ENCODE measurements at regions not wholly inside any gene's neighbourhood (a gene's known extent, or its start where the extent isn't known, plus 50 kb on each side); places are given as distances from the start of the nearest gene placed in this dataset.
"Not testable (repeated sequence)": the region's sequence is repeated elsewhere in the genome, so short reads cannot be mapped to it uniquely, and the experiment has no call there.

- H3K9me3 ChIP-seq (ENCODE audit: control insufficient read depth in 2 of 2, low read length in 2 of 2); H3K9ac ChIP-seq (ENCODE audit: low read depth in 1 of 2, low read length in 2 of 2); H3K27ac ChIP-seq (ENCODE audit: low read depth in 2 of 2, low read length in 2 of 2); H3K36me3 ChIP-seq (ENCODE audit: control insufficient read depth in 2 of 2, insufficient read depth in 2 of 2, low read length in 2 of 2); H3K4me3 ChIP-seq (ENCODE audit: low read length in 2 of 2); H3K4me1 ChIP-seq (ENCODE audit: control insufficient read depth in 2 of 2, insufficient read depth in 2 of 2, low read length in 2 of 2); H3K27me3 ChIP-seq (ENCODE audit: control insufficient read depth in 2 of 2, insufficient read depth in 2 of 2, low read length in 2 of 2): not testable (repeated sequence)
Observed at GRCh38 chr12:42012501-42012900, 132.2 kb downstream of the GXYLT1 start.

- Histone ChIP-seq H3K9me3 (ENCODE audit: control insufficient read depth in 2 of 2, low read length in 2 of 2) (no peaks in the 10 kb centered on the region), H3K36me3 (ENCODE audit: control insufficient read depth in 2 of 2, insufficient read depth in 2 of 2, low read length in 2 of 2) (no peaks in the 10 kb centered on the region), H3K4me1 (ENCODE audit: control insufficient read depth in 2 of 2, insufficient read depth in 2 of 2, low read length in 2 of 2) (no peaks in the 10 kb centered on the region), H3K27me3 (ENCODE audit: control insufficient read depth in 2 of 2, insufficient read depth in 2 of 2, low read length in 2 of 2) (no peaks in the 10 kb centered on the region), H3K27ac (ENCODE audit: low read depth in 2 of 2, low read length in 2 of 2) (no peak overlapping the region), H3K4me3 (ENCODE audit: low read length in 2 of 2) (no peak overlapping the region), H3K9ac (ENCODE audit: low read depth in 1 of 2, low read length in 2 of 2) (no peak overlapping the region)
Observed at GRCh38 chr12:42010715-42011114, 134.0 kb downstream of the GXYLT1 start.

GRCh38 chr12:42010257-42010656 is 134.4 kb downstream of the GXYLT1 start:
- H3K27ac ChIP-seq (ENCODE audit: low read depth in 2 of 2, low read length in 2 of 2): no peak overlapping the region
- H3K4me1 ChIP-seq (ENCODE audit: control insufficient read depth in 2 of 2, insufficient read depth in 2 of 2, low read length in 2 of 2): no peaks in the 10 kb centered on the region
- no peaks in the 10 kb centered on the region for H3K36me3 ChIP-seq (ENCODE audit: control insufficient read depth in 2 of 2, insufficient read depth in 2 of 2, low read length in 2 of 2)
- H3K9ac ChIP-seq (ENCODE audit: low read depth in 1 of 2, low read length in 2 of 2): no peak overlapping the region
- no peaks in the 10 kb centered on the region for H3K27me3 ChIP-seq (ENCODE audit: control insufficient read depth in 2 of 2, insufficient read depth in 2 of 2, low read length in 2 of 2)
- H3K4me3 ChIP-seq (ENCODE audit: low read length in 2 of 2): no peak overlapping the region
- no peaks in the 10 kb centered on the region for H3K9me3 ChIP-seq (ENCODE audit: control insufficient read depth in 2 of 2, low read length in 2 of 2)

GRCh38 chr12:42008996-42009395 is 135.7 kb downstream of the GXYLT1 start:
- H3K27ac ChIP-seq (ENCODE audit: low read depth in 2 of 2, low read length in 2 of 2): no peak overlapping the region
- no peak overlapping the region for H3K9ac ChIP-seq (ENCODE audit: low read depth in 1 of 2, low read length in 2 of 2)
- no peaks in the 10 kb centered on the region for H3K36me3 ChIP-seq (ENCODE audit: control insufficient read depth in 2 of 2, insufficient read depth in 2 of 2, low read length in 2 of 2)
- H3K4me3 ChIP-seq (ENCODE audit: low read length in 2 of 2): no peak overlapping the region
- no peaks in the 10 kb centered on the region for H3K4me1 ChIP-seq (ENCODE audit: control insufficient read depth in 2 of 2, insufficient read depth in 2 of 2, low read length in 2 of 2)
- no peaks in the 10 kb centered on the region for H3K9me3 ChIP-seq (ENCODE audit: control insufficient read depth in 2 of 2, low read length in 2 of 2)
- H3K27me3 ChIP-seq (ENCODE audit: control insufficient read depth in 2 of 2, insufficient read depth in 2 of 2, low read length in 2 of 2): no peaks in the 10 kb centered on the region

GRCh38 chr12:42003031-42003430 is 141.6 kb downstream of the GXYLT1 start:
- H3K27ac ChIP-seq (ENCODE audit: low read depth in 2 of 2, low read length in 2 of 2): no peak overlapping the region
- H3K9ac ChIP-seq (ENCODE audit: low read depth in 1 of 2, low read length in 2 of 2): no peak overlapping the region
- H3K36me3 ChIP-seq (ENCODE audit: control insufficient read depth in 2 of 2, insufficient read depth in 2 of 2, low read length in 2 of 2): no peaks in the 10 kb centered on the region
- no peaks in the 10 kb centered on the region for H3K27me3 ChIP-seq (ENCODE audit: control insufficient read depth in 2 of 2, insufficient read depth in 2 of 2, low read length in 2 of 2)
- H3K4me1 ChIP-seq (ENCODE audit: control insufficient read depth in 2 of 2, insufficient read depth in 2 of 2, low read length in 2 of 2): no peaks in the 10 kb centered on the region
- no peak overlapping the region for H3K4me3 ChIP-seq (ENCODE audit: low read length in 2 of 2)
- H3K9me3 ChIP-seq (ENCODE audit: control insufficient read depth in 2 of 2, low read length in 2 of 2): no peaks in the 10 kb centered on the region

GRCh38 chr12:42002563-42002962 is 142.1 kb downstream of the GXYLT1 start:
- Histone ChIP-seq H3K4me3 (ENCODE audit: low read length in 2 of 2) (no peak overlapping the region), H3K27ac (ENCODE audit: low read depth in 2 of 2, low read length in 2 of 2) (no peak overlapping the region), H3K9ac (ENCODE audit: low read depth in 1 of 2, low read length in 2 of 2) (no peak overlapping the region), H3K9me3 (ENCODE audit: control insufficient read depth in 2 of 2, low read length in 2 of 2) (no peaks in the 10 kb centered on the region), H3K27me3 (ENCODE audit: control insufficient read depth in 2 of 2, insufficient read depth in 2 of 2, low read length in 2 of 2) (no peaks in the 10 kb centered on the region), H3K36me3 (ENCODE audit: control insufficient read depth in 2 of 2, insufficient read depth in 2 of 2, low read length in 2 of 2) (no peaks in the 10 kb centered on the region), H3K4me1 (ENCODE audit: control insufficient read depth in 2 of 2, insufficient read depth in 2 of 2, low read length in 2 of 2) (no peaks in the 10 kb centered on the region)

- Histone ChIP-seq H3K9ac (ENCODE audit: low read depth in 1 of 2, low read length in 2 of 2) (no peak overlapping the region), H3K27ac (ENCODE audit: low read depth in 2 of 2, low read length in 2 of 2) (no peak overlapping the region), H3K36me3 (ENCODE audit: control insufficient read depth in 2 of 2, insufficient read depth in 2 of 2, low read length in 2 of 2) (no peaks in the 10 kb centered on the region), H3K9me3 (ENCODE audit: control insufficient read depth in 2 of 2, low read length in 2 of 2) (no peaks in the 10 kb centered on the region), H3K4me3 (ENCODE audit: low read length in 2 of 2) (no peak overlapping the region), H3K27me3 (ENCODE audit: control insufficient read depth in 2 of 2, insufficient read depth in 2 of 2, low read length in 2 of 2) (no peaks in the 10 kb centered on the region), H3K4me1 (ENCODE audit: control insufficient read depth in 2 of 2, insufficient read depth in 2 of 2, low read length in 2 of 2) (no peaks in the 10 kb centered on the region)
Observed at GRCh38 chr12:41998436-41998835, 146.2 kb downstream of the GXYLT1 start.

GRCh38 chr12:41993283-41993682 is 151.4 kb downstream of the GXYLT1 start:
- H3K4me3 ChIP-seq (ENCODE audit: low read length in 2 of 2): no peak overlapping the region
- no peak overlapping the region for H3K27ac ChIP-seq (ENCODE audit: low read depth in 2 of 2, low read length in 2 of 2)
- no peaks in the 10 kb centered on the region for H3K4me1 ChIP-seq (ENCODE audit: control insufficient read depth in 2 of 2, insufficient read depth in 2 of 2, low read length in 2 of 2)
- no peak overlapping the region for H3K9ac ChIP-seq (ENCODE audit: low read depth in 1 of 2, low read length in 2 of 2)
- no peaks in the 10 kb centered on the region for H3K9me3 ChIP-seq (ENCODE audit: control insufficient read depth in 2 of 2, low read length in 2 of 2)
- no peaks in the 10 kb centered on the region for H3K27me3 ChIP-seq (ENCODE audit: control insufficient read depth in 2 of 2, insufficient read depth in 2 of 2, low read length in 2 of 2)
- H3K36me3 ChIP-seq (ENCODE audit: control insufficient read depth in 2 of 2, insufficient read depth in 2 of 2, low read length in 2 of 2): no peaks in the 10 kb centered on the region

- no peaks in the 10 kb centered on the region for H3K36me3 ChIP-seq (ENCODE audit: control insufficient read depth in 2 of 2, insufficient read depth in 2 of 2, low read length in 2 of 2)
- no peaks in the 10 kb centered on the region for H3K27me3 ChIP-seq (ENCODE audit: control insufficient read depth in 2 of 2, insufficient read depth in 2 of 2, low read length in 2 of 2)
- no peak overlapping the region for H3K9ac ChIP-seq (ENCODE audit: low read depth in 1 of 2, low read length in 2 of 2)
- H3K4me3 ChIP-seq (ENCODE audit: low read length in 2 of 2): no peak overlapping the region
- no peaks in the 10 kb centered on the region for H3K4me1 ChIP-seq (ENCODE audit: control insufficient read depth in 2 of 2, insufficient read depth in 2 of 2, low read length in 2 of 2)
- no peak overlapping the region for H3K27ac ChIP-seq (ENCODE audit: low read depth in 2 of 2, low read length in 2 of 2)
- no peaks in the 10 kb centered on the region for H3K9me3 ChIP-seq (ENCODE audit: control insufficient read depth in 2 of 2, low read length in 2 of 2)
Observed at GRCh38 chr12:41992692-41993215, 151.9 kb downstream of the GXYLT1 start.

GRCh38 chr12:41992022-41992421 is 152.7 kb downstream of the GXYLT1 start:
- Histone ChIP-seq H3K27ac (ENCODE audit: low read depth in 2 of 2, low read length in 2 of 2) (no peak overlapping the region), H3K4me1 (ENCODE audit: control insufficient read depth in 2 of 2, insufficient read depth in 2 of 2, low read length in 2 of 2) (no peaks in the 10 kb centered on the region), H3K36me3 (ENCODE audit: control insufficient read depth in 2 of 2, insufficient read depth in 2 of 2, low read length in 2 of 2) (no peaks in the 10 kb centered on the region), H3K9ac (ENCODE audit: low read depth in 1 of 2, low read length in 2 of 2) (no peak overlapping the region), H3K9me3 (ENCODE audit: control insufficient read depth in 2 of 2, low read length in 2 of 2) (no peaks in the 10 kb centered on the region), H3K4me3 (ENCODE audit: low read length in 2 of 2) (no peak overlapping the region), H3K27me3 (ENCODE audit: control insufficient read depth in 2 of 2, insufficient read depth in 2 of 2, low read length in 2 of 2) (no peaks in the 10 kb centered on the region)

GRCh38 chr12:41988715-41989114 is 156.0 kb downstream of the GXYLT1 start:
- Histone ChIP-seq H3K36me3 (ENCODE audit: control insufficient read depth in 2 of 2, insufficient read depth in 2 of 2, low read length in 2 of 2) (no peaks in the 10 kb centered on the region), H3K27ac (ENCODE audit: low read depth in 2 of 2, low read length in 2 of 2) (no peak overlapping the region), H3K9me3 (ENCODE audit: control insufficient read depth in 2 of 2, low read length in 2 of 2) (no peaks in the 10 kb centered on the region), H3K9ac (ENCODE audit: low read depth in 1 of 2, low read length in 2 of 2) (no peak overlapping the region), H3K27me3 (ENCODE audit: control insufficient read depth in 2 of 2, insufficient read depth in 2 of 2, low read length in 2 of 2) (no peaks in the 10 kb centered on the region), H3K4me1 (ENCODE audit: control insufficient read depth in 2 of 2, insufficient read depth in 2 of 2, low read length in 2 of 2) (no peaks in the 10 kb centered on the region), H3K4me3 (ENCODE audit: low read length in 2 of 2) (no peak overlapping the region)

Measured in mucosa of rectum (tissue), 2 donors.